HEK293T (cell line): ENCODE measurements at regions not wholly inside any gene's neighbourhood (a gene's known extent, or its start where the extent isn't known, plus 50 kb on each side); places are given as distances from the start of the nearest gene placed in this dataset.

Experiments
- LEF1 ChIP-seq: fragments of 450-650 bp; IDR thresholded peaks from 2 replicates; pipeline ENCODE4 v1.6.1; 2017; ENCODE audit warnings: mild to moderate bottlenecking, borderline replicate concordance
- TARDBP ChIP-seq: fragments of 450-650 bp; IDR thresholded peaks from 2 replicates; pipeline ENCODE4 v1.6.1; 2016

GRCh38 chr19:31825134-31826094 is 476.2 kb upstream of the TSHZ3 start:
- TF ChIP-seq TARDBP (no peak), LEF1 (no peak)
